ENCODE measurements at regions not wholly inside any gene's neighbourhood (a gene's known extent, or its start where the extent isn't known, plus 50 kb on each side); places are given as distances from the start of the nearest gene placed in this dataset.

DNA sequence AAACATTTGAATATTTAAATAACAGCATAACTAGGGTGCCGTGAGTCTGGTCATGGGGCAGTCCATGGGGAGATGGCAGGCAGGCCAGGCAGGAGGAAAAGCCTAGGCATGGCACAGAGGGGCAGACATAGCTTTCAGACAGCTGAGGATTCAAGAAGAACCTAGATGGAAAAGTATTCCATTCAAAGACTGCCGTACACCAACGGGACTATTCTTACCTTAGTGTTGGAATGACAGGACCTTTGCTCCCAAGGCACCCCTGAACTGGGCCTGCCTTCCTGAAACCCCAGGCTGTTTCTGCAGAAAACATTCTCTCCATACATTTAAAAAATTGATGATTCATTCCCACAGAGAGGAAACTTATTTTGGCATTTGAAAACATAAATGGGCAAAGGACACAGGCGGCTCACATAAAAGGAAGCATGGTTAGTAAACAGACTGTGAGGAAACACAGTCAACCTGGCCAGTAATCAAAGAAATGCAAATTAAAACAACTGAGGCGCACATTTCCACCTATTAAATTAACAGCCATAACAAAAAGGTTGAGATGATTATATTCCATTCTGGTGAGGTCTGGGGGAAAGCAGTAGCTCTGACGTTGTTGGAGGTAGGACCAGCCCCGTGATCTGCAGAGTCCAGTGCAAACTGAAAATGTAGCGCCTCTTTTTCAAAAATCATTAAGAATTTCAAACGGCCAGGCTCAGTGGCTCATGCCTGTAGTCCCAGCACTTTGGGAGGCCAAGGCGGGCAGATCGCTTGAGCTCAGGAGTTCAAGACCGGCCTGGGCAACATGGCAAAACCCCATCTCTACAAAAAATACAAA, 71.3 kb upstream of the SMAD3 start (continued):
- TF ChIP-seq, protein P1, sequence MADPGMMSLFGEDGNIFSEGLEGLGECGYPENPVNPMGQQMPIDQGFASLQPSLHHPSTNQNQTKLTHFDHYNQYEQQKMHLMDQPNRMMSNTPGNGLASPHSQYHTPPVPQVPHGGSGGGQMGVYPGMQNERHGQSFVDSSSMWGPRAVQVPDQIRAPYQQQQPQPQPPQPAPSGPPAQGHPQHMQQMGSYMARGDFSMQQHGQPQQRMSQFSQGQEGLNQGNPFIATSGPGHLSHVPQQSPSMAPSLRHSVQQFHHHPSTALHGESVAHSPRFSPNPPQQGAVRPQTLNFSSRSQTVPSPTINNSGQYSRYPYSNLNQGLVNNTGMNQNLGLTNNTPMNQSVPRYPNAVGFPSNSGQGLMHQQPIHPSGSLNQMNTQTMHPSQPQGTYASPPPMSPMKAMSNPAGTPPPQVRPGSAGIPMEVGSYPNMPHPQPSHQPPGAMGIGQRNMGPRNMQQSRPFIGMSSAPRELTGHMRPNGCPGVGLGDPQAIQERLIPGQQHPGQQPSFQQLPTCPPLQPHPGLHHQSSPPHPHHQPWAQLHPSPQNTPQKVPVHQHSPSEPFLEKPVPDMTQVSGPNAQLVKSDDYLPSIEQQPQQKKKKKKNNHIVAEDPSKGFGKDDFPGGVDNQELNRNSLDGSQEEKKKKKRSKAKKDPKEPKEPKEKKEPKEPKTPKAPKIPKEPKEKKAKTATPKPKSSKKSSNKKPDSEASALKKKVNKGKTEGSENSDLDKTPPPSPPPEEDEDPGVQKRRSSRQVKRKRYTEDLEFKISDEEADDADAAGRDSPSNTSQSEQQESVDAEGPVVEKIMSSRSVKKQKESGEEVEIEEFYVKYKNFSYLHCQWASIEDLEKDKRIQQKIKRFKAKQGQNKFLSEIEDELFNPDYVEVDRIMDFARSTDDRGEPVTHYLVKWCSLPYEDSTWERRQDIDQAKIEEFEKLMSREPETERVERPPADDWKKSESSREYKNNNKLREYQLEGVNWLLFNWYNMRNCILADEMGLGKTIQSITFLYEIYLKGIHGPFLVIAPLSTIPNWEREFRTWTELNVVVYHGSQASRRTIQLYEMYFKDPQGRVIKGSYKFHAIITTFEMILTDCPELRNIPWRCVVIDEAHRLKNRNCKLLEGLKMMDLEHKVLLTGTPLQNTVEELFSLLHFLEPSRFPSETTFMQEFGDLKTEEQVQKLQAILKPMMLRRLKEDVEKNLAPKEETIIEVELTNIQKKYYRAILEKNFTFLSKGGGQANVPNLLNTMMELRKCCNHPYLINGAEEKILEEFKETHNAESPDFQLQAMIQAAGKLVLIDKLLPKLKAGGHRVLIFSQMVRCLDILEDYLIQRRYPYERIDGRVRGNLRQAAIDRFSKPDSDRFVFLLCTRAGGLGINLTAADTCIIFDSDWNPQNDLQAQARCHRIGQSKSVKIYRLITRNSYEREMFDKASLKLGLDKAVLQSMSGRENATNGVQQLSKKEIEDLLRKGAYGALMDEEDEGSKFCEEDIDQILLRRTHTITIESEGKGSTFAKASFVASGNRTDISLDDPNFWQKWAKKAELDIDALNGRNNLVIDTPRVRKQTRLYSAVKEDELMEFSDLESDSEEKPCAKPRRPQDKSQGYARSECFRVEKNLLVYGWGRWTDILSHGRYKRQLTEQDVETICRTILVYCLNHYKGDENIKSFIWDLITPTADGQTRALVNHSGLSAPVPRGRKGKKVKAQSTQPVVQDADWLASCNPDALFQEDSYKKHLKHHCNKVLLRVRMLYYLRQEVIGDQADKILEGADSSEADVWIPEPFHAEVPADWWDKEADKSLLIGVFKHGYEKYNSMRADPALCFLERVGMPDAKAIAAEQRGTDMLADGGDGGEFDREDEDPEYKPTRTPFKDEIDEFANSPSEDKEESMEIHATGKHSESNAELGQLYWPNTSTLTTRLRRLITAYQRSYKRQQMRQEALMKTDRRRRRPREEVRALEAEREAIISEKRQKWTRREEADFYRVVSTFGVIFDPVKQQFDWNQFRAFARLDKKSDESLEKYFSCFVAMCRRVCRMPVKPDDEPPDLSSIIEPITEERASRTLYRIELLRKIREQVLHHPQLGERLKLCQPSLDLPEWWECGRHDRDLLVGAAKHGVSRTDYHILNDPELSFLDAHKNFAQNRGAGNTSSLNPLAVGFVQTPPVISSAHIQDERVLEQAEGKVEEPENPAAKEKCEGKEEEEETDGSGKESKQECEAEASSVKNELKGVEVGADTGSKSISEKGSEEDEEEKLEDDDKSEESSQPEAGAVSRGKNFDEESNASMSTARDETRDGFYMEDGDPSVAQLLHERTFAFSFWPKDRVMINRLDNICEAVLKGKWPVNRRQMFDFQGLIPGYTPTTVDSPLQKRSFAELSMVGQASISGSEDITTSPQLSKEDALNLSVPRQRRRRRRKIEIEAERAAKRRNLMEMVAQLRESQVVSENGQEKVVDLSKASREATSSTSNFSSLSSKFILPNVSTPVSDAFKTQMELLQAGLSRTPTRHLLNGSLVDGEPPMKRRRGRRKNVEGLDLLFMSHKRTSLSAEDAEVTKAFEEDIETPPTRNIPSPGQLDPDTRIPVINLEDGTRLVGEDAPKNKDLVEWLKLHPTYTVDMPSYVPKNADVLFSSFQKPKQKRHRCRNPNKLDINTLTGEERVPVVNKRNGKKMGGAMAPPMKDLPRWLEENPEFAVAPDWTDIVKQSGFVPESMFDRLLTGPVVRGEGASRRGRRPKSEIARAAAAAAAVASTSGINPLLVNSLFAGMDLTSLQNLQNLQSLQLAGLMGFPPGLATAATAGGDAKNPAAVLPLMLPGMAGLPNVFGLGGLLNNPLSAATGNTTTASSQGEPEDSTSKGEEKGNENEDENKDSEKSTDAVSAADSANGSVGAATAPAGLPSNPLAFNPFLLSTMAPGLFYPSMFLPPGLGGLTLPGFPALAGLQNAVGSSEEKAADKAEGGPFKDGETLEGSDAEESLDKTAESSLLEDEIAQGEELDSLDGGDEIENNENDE (IDR thresholded peaks at IDR 0.05; ENCODE audit: insufficient replicate concordance, low read length) = no peak
- TF ChIP-seq SUZ12 (IDR thresholded peaks at IDR 0.05; ENCODE audit: low read length) = no peak
- no peak for TF ChIP-seq KDM1A (IDR thresholded peaks at IDR 0.05; ENCODE audit: borderline replicate concordance, low read length)
- no peak for TF ChIP-seq TAF1 (IDR thresholded peaks at IDR 0.05; ENCODE audit: low read depth, low read length)
- no peak for TF ChIP-seq TEAD4 (IDR thresholded peaks at IDR 0.05; ENCODE audit: low read depth, low read length)
- no peak for TF ChIP-seq YY1 (IDR thresholded peaks at IDR 0.05; ENCODE audit: low read depth, low read length)
